ENCODE measurements at regions not wholly inside any gene's neighbourhood (a gene's known extent, or its start where the extent isn't known, plus 50 kb on each side); places are given as distances from the start of the nearest gene placed in this dataset.

- no peak for DNase-seq
Observed at GRCh38 chr1:191910245-191910644, 248.0 kb upstream of the RGS18 start.

- DNase-seq: no peak
Observed at GRCh38 chr1:191912517-191912916, 245.7 kb upstream of the RGS18 start.

- DNase-seq: no peak
Observed at GRCh38 chr1:191913260-191913977, 244.8 kb upstream of the RGS18 start.

- no peak for DNase-seq
Observed at GRCh38 chr1:191929383-191929782, 228.9 kb upstream of the RGS18 start.

- no peak for DNase-seq
Observed at GRCh38 chr1:191943684-191944083, 214.6 kb upstream of the RGS18 start.

GRCh38 chr1:191953526-191953925 is 204.7 kb upstream of the RGS18 start:
- no peak for DNase-seq

- no peak for DNase-seq
Observed at GRCh38 chr1:191959856-191960255, 198.4 kb upstream of the RGS18 start.

GRCh38 chr1:191963286-191963685 is 195.0 kb upstream of the RGS18 start:
- no peak for DNase-seq

- DNase-seq: no peak
Observed at GRCh38 chr1:191963781-191964455, 194.3 kb upstream of the RGS18 start.

- DNase-seq: no peak
Observed at GRCh38 chr1:191969290-191969689, 189.0 kb upstream of the RGS18 start.

GRCh38 chr1:191970116-191970515 is 188.1 kb upstream of the RGS18 start:
- DNase-seq: no peak

GRCh38 chr1:191971447-191971846 is 186.8 kb upstream of the RGS18 start:
- no peak for DNase-seq

GRCh38 chr1:191974004-191974403 is 184.3 kb upstream of the RGS18 start:
- no peak for DNase-seq

GRCh38 chr1:191977874-191978506 is 180.3 kb upstream of the RGS18 start:
- DNase-seq: no peak

GRCh38 chr1:191984856-191985255 is 173.4 kb upstream of the RGS18 start:
- no peak for DNase-seq

GRCh38 chr1:191992118-191992517 is 166.1 kb upstream of the RGS18 start:
- no peak for DNase-seq

- peak; percentile 2 for DNase-seq
Observed at GRCh38 chr1:191993549-191993948, 164.7 kb upstream of the RGS18 start.

GRCh38 chr1:192002063-192002462 is 156.2 kb upstream of the RGS18 start:
- DNase-seq: no peak

GRCh38 chr1:192003295-192004077 is 154.8 kb upstream of the RGS18 start:
- no peak for DNase-seq

- DNase-seq: no peak
Observed at GRCh38 chr1:192005976-192006375, 152.3 kb upstream of the RGS18 start.

GRCh38 chr1:192008281-192008825 is 149.9 kb upstream of the RGS18 start:
- DNase-seq: no peak

- no peak for DNase-seq
Observed at GRCh38 chr1:192010406-192010805, 147.9 kb upstream of the RGS18 start.

GRCh38 chr1:192011525-192011924 is 146.7 kb upstream of the RGS18 start:
- no peak for DNase-seq

All from amniotic stem cell (primary cell).